DMS153 (cell line): ENCODE measurements at regions not wholly inside any gene's neighbourhood (a gene's known extent, or its start where the extent isn't known, plus 50 kb on each side); places are given as distances from the start of the nearest gene placed in this dataset.
"Not testable (repeated sequence)": the region's sequence is repeated elsewhere in the genome, so short reads cannot be mapped to it uniquely, and the experiment has no call there.

ENCODE experiments used
- DNase-seq: peaks from one replicate; lab custom pipeline; 2025; lab: John Stamatoyannopoulos, UW

DNA sequence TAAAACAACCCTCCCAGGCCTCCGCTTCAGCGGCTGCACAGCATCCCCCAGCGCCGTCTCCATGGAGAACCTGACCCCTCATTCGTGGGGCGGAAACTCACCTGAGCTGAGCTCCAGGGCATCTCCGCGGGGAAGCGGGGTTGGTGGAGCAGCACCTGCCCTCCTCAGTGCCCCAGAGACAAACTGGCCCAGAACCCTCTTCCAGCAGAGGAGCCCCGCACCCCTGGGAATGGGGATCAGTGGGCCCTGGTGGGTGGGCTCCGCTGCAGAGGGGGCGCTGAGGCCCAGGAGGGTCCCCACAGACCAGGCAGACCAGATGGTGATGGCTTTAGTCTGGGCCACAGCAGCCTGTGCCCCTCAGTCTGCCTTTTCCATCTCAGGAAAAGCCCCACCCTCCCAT lies 261.2 kb downstream of the ADGRD1 start:
- not testable (repeated sequence) for DNase-seq

DNA sequence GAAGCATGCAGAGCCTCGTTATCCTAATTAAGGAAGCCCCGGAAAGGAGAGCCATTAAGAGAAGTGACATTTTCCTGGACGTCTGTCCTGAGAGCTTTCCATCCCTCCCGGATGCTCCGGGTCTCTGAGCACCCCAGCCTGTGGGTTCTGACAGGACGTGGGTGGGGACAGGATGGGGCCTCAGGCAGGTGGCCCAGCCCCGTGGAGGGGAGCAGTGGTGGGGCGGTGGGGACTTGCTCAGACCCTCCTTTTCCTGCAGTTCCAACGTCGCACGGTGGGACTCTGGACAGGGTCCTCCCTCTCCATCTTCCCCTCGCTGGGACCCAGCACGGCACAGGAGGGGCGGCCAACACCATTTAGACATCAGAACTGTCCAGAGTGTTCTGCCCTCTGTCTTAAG lies 262.9 kb downstream of the ADGRD1 start:
- DNase-seq: not testable (repeated sequence)

DNA sequence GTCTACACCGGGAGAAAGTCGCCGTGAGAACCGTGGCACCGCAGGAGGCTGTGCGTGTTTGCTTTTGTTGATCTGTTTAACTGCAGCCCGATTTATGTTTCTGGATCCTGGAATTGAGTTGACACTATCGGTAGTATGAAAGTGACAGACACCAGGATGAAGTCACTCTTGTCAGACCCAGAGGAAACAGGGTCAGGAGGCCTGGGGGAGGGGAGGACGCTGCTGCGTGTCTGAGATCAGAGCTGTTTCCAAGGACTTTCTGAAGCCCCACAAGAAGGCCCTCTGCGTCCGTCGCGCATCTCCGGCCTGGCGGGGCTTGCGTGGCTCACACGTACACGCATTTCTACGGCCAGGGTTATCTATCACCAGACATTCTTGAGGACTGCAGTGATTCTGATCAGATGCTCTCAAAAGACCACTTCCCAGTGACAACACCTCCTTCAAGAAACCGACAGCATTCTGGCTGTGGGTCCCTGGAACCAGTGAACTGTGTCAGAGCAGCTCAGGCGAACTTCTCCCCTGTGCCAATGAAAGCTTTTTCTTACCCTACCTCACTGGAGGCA lies 263.4 kb downstream of the ADGRD1 start:
- no peak for DNase-seq

DNA sequence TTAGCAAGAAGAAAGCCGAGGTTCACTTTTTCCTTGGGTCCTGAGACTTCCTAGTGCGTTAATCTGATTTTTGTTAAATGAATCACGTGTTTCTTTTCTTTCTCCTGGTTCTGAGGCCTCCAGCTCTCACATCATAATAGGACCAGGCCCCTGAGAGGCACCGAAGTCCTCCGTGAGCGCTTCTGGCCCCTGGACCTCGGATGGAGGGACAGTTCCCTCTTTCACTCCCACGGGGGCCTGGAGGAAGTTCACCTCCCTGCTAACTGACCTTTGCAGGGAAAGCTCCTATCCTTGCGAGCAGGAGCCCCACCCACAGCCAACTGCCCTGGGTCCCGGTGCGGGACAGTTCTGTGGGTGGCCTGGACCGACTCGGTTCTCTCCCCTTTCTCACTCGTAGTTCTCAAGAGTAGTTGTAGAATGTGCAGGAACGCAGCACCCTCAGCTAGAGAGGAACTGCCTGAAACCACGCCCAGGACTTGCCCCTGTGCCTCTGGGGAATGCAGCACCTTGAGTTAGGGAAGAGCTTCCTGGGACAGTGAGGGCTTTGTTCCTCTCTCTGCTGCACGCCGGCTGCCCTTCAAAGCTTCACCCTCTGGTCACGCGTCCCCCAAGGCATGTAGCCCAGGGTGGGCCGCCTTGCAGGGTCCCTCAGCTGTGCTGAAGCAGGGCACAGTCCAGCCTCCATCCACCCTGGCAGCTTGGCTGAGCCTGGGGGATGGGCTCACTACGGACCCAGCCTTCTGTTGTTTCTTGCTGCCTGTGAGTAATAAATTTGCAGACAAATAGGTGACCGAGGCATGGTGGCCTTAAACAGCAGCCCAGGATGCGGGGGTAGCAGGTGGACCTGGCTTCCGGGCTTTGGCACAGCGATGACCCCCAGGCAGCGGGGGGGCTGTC lies 264.6 kb downstream of the ADGRD1 start:
- DNase-seq: no peak

DNA sequence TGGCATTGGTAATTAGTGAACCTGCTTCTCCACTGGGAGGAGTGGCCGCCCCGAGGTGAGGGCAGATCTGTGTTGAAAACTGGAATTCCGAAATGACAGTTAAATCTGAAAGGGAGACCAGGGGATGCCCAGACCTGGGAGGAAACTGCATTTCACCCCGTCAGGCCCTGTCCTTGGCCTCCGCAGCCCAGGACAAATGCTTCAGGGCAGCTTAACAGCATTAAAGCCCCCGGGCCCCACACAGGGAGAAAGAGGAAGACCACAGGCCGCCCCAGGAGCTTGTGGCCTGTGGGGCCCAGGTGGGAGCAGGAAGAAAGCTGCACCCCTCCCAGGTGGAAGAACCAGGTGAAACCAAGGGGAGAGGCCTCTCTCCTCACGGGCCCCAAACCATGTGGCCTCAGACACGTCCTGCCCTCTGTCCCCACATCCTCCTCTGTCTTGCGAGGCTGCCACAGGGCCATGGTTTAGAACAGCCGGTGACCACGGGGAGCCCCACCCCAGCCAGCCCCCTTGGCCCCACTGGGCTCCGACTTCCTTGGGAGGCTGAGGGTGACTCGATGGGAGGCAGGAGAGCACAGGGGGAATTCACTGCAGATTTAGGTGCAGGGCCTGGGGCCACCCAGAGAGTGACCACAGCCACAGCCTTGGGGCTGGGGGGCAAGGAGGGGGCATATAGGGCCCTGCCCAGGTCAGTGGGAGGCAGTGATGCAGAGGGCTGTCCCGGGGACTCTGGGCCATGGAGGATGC lies 265.4 kb downstream of the ADGRD1 start:
- no peak for DNase-seq

DNA sequence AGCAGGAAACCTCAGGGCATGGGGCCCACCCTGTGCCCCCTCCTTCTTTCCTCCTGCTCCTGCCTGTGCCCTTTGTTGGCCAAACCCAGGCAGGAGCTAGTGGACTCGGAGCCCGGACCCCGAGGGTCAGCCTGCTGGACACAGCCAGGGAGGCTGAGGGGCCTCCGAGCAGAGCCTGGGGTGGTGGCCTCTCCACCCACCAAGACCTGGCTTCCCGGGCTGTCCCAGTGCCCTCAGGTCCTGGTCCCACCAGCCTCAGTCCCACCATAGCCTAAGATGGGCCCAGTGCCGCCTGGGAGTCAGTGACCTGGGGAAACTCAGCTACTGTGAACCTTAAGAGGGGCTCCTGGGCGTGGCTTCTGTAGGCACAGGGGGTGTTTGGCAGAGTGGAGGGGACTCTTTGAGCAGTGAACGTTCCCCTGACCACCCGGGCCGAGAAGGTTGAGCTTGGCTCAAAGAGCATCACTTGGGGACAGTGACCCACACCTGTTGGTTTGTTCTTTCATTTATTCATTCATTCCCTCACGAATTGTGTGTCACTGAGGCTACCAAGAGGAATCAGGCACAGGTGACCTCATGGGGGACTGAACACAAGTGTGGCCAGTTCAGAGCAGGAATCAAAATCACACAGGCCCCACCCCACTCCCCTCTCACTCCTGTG lies 266.1 kb downstream of the ADGRD1 start:
- DNase-seq: no peak

DNA sequence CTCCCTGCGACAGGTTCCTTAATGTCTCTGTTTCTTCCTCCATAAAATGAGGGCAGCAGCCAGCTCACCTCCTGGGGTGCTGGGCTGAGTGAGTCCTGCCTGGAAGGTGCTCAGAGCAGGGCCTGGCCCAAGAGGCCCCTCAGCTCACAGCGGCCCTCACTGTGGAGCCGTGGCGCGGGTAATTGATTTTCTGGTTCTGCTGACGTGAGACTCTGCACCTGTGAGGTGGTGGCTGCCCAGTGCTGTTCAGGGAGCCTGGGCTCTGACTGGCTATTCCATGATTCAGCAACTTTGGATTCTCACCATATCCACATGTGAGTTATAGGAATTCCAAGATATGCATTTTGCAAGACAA lies 266.6 kb downstream of the ADGRD1 start:
- no peak for DNase-seq

DNA sequence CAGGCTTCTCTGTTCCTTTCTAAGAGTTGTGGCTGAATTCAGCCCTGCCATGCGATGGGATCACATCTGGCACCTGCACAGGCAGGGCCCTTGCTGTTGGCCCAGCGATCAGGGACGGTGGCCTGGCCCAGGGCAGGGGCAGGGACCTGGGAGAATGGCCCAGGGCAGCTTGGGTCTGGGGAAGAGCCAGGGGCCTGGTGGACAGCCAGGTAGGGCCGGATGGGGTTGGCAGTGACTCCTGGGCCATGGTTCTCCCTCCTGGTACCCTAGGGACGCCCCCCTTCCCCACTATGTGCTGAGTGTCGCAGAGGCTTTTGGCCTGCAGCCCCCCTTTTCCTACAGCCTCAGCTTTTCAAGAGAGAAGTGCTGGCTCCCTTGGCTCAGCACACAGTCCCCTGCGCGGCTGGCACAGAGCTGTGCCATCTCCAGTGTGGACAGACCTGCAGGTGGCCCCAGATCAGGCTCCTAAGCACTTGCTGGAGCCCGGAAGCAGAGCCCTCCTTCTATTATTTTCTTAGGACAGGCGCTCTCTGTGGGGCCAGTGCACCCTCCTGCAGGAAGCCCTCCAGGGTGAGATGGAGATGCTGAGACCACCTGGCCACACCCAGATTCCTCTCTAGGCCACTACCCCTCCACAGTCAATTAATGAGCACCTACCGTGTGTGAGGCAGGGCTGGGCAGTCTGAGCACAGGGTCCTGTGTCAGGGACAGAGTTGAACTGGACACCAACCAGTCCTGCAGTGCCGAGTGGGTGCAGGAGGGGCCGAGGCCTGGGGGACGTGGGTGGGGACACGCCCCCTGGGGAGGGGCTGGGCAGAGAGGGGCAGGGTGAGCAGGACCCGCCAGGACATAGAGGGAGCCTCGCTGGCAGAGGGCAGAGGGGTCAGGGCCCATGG lies 267.6 kb downstream of the ADGRD1 start:
- DNase-seq: no peak

DNA sequence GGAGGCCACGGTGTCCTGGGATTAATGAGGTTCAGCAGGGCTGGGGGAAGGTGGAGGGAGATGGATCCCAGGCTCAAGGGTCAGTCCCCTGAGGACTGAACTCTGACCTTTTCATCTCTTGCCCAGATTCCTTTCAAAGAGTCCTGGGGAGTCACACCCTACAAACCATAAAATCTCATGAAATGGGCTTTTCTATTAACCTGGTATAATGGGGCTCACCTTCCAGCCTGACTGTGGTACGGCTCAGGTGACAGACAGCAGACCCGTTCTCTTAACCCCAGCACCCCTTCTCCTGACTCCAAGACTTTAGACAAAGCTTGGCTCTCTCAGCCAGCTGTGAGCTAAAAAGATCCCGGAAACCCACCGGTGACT lies 268.2 kb downstream of the ADGRD1 start:
- no peak for DNase-seq

DNA sequence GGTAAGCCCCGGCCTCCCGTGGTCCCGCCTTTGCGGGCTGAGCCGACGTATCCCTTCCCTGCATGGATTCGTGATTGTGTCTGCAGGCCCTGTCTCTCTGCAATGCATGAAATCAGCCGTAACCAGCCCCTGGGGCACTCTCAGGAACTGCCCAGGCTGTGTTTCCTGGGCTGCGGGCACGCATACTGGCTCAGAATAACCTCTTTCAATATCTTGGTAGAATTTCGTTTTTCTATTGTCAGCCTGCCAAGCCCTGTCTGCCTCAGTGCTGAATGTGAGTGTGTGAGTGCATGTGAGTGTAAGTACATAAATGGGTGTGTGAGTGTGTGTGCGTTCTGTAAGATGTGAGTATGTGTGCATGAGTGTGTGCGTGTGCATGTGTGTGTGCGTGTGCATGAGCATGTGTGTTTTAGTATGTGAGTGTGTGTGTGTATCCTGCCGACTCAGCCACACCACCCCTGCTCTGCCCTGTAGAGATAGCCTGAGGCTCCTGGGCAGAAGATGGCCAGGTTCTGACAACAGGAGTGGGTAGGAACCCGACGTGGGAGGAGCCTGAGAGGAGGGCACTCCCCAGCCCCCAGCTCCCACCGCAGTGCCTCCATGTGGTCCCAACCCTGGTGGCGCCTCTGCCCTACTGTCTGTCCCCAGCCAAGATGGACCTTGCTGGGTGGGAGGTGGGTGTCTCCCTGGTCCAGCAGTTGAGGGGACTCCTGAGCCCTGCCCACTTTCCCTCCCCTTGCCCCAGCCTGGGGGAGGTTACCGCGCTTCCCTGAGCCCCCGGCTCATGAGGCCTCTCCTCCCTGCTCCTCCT lies 268.8 kb downstream of the ADGRD1 start:
- DNase-seq: no peak

DNA sequence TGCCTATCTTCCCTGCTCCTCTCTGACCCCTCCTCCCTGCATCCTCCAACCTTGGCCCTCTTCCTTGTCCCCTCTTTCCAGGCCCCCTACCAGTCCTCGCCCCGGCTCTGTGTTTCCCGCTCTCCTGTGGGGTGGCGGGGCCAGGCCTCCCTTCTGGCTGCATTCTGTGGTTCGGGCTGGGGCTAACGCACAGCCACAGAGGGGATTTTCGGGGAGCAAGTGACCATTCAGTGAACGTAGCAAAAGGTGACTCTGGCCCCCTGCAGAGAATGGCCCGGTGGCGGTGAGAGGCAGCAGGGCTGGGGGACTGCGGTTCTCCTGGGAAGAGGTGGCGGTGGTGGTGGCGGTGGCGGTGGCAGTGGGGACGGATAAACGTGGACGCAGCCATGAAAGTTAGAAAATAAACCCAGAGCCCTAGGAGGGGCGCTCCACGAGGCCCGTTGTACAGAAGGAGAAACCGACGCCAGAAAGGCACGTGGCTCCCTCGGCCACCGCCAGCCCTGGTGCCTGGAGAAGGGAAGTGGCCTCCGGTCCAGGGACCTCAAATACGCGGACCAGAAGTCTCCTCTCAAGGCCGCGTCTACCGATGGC lies 269.6 kb downstream of the ADGRD1 start:
- no peak for DNase-seq

DNA sequence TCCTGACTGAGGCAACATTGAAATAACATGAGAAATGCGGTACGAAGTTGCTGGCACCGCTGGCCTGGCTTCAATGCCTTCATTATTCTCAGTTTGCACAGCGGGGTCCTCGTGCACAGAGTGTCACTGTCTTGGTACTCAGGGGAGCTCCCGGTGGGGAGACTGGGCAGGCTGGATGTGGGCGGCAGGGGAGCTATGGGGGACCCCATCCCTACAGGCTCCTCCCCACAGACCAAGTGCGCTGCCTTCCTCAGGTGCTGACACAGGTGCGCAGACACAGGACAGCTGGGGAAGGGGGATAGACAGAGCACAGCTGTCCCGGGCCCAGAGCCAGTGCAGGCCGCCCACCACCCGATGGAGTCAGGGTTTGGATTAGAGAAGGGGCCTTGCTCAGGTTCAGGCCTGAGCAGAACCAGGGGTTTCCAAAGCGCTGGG lies 270.1 kb downstream of the ADGRD1 start:
- no peak for DNase-seq

DNA sequence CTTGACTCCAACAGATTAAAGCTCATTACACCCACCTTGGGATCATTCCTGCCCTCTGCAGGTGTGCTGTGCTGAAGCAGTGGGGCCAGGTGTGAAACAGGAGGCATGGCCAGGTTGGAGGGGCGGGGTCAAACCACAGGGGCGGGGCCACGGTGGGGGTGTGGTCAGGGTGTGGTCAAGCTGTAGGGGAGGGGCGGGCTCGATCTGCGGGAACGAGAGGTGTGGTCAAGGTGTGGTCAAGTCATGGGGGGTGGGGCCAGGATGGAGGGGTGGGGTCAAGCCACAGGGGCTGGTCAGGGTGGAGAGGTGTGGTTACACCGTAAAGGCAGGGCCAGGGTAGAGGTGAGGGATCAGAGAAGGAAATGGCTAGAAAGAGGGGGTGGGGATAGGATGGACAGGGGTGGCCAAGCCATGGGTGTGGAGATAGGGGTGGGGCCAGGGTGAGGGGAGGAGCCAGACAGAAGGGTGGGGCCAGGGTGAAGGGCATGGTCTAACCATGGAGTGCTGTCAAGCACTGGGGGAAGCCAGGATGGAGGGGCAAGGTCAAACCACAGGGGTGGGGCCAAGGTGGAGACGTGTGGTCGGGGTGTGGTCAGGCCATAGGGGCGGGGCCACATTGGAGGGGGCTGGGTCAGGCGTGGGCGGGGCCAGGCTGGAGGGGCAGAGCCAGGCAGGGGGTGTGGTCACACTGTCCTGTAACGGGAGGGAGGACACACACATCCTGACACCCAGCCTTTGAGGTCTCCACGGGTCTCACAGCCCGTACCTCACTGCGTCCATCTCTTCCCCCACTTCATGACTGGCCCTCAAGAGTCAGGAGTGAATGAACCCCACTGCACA lies 270.7 kb downstream of the ADGRD1 start:
- DNase-seq: not testable (repeated sequence)

DNA sequence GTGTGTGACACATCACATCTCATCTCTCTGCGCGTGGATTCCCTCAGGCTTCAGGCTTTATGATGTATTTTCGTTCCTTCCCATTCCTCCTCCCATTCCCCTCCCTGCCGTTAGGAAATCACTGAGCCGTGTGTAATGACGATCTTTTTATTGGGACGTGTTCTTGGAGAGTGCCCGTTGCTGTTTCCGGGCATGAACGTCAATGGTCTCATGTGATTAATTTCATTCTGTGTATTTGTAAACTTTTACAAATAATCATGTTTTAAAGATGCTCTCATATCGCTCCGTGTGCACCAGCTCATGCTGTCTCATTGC lies 271.3 kb downstream of the ADGRD1 start:
- not testable (repeated sequence) for DNase-seq

DNA sequence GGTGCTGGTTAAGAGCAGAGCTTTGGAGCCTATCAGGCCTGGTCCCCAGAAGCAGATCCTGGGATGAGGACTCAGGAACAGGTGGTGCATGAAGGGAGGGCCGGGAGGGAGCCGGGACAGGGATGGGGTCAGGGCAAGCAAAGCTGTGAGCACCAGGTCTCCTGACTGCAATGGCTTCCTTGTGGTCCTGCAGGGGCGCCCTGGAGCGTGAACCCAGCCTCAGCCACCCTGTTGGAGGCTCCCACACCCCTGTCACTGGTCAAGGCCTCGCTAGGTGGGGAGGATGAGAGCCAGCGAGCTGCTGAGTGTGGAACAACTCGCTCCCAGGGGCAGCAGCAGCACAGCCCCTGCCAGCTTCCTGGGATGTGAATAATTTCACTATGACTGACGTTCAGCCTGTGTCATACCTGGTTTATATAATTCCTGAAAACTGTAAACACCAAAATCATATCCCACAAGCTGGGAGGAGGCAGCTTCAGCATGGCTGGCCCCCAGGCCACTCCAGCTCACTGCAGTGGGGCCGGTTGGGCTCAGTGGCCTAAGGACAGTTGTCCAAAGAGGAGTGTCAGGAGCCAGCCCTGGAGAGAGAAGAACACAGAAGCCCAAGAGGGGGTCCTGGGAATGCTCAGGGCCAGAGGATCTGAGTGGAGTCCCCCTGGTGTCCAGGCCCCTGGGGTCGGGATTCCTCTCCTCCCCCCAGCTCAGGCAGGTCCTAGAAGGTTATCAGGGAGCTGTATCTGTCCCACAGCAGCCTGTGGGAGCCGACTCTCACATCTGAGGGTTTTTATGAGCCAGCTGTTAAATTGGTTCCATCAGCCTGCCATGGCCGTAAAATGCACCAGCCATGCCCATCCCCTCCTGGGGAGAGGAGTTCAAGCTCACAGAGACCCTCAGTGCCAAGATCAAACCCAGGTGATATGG lies 272.9 kb downstream of the ADGRD1 start:
- DNase-seq: no peak

DNA sequence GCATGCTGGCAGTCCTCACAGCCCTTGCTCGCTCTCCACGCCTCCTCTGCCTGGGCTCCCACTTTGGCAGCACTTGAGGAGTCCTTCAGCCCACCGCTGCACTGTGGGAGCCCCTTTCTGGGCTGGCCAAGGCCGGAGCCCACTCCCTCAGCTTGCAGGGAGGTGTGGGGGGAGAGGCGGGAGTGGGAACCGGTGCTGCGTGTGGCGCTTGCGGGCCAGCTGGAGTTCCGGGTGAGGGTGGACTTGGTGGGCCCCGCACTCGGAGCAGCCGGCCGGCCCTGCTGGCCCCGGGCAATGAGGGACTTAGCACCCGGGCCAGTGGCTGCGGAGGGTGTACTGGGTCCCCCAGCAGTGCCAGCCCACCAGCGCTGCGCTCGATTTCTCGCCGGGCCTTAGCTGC lies 273.9 kb downstream of the ADGRD1 start:
- not testable (repeated sequence) for DNase-seq

DNA sequence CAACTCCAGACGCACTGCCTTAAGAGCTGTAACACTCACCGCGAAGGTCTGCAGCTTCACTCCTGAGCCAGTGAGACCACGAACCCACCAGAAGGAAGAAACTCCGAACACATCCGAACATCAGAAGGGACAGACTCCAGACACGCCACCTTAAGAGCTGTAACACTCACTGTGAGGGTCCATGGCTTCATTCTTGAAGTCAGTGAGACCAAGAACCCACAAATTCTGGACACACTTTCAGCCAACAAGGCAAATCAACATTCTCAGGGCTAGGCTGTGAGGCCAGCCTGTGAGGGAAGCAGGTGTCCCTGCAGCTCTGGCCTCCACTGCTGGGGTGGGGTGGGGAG lies 275.3 kb downstream of the ADGRD1 start:
- not testable (repeated sequence) for DNase-seq
